B cell (primary cell): ENCODE measurements at regions not wholly inside any gene's neighbourhood (a gene's known extent, or its start where the extent isn't known, plus 50 kb on each side); places are given as distances from the start of the nearest gene placed in this dataset.
"Not testable (repeated sequence)": the region's sequence is repeated elsewhere in the genome, so short reads cannot be mapped to it uniquely, and the experiment has no call there.

Experiments used
- ATAC-seq: fragments of 200-7000 bp; cut with Tn5 transposase; one replicate; pipeline ENCODE4 v1.10.0; 2021; ENCODE audit warnings: low read depth, mild to moderate bottlenecking, moderate number of reproducible peaks, moderate library complexity
- CTCF ChIA-PET: fragments of 350-600 bp; sonication (Branson Sonifier 250); formaldehyde crosslinking; loops from one replicate; lab custom pipeline; 2021; ENCODE audit warnings: antibody characterized with exemption, inconsistent platforms; lab: Charles Lee
- POLR2A ChIA-PET: fragments of 350-600 bp; sonication (Branson Sonifier 250); formaldehyde crosslinking; loops from one replicate; lab custom pipeline; 2021; ENCODE audit warnings: antibody characterized with exemption; lab: Charles Lee
- DNase-seq: peaks from one replicate; pipeline ENCODE4 v3.0.0; 2013
- H2AFZ ChIP-seq: 2 replicates; pipeline ENCODE4 v1.6.1; 2012; ENCODE audit warnings: mild to moderate bottlenecking, low read depth, low read length; ENCODE audit not compliant: insufficient read depth, poor library complexity, severe bottlenecking
- H3K27ac ChIP-seq, 2 donors: 1 replicate in 1 of 2; 2 replicates in 1 of 2; pipeline ENCODE4 v1.5.1; 2012 to 2013; ENCODE audit warnings: low read length in 2 of 2, mild to moderate bottlenecking in 2 of 2, moderate library complexity in 1 of 2
- H3K27me3 ChIP-seq, 4 experiments: fragments of 200-600 bp in 1 of 4; sonication (generic) in 1 of 4; replicated peaks in 1 of 4; 1 replicate in 2 of 4; 2 replicates in 2 of 4; pipeline versions ENCODE4 v1.6.1 to v1.7.0; 2013 to 2016; ENCODE audit warnings: low read length in 3 of 4, mild to moderate bottlenecking in 2 of 4, mixed read lengths in 1 of 4, moderate library complexity in 1 of 4; ENCODE audit not compliant: insufficient read depth in 4 of 4, control insufficient read depth in 3 of 4; ENCODE audit errors: control extremely low read depth in 1 of 4
- H3K36me3 ChIP-seq, 2 experiments: replicated peaks in 1 of 2; 1 replicate in 1 of 2; 2 replicates in 1 of 2; pipeline versions ENCODE4 v1.6.1 to v1.7.1; 2013; ENCODE audit warnings: low read length in 1 of 2; ENCODE audit not compliant: insufficient read depth in 2 of 2, control insufficient read depth in 1 of 2; ENCODE audit errors: control extremely low read depth in 1 of 2, extremely low read depth in 1 of 2
- H3K4me1 ChIP-seq, 2 donors: fragments of 200-600 bp in 1 of 2; sonication (generic) in 1 of 2; 1 replicate in 1 of 2; 2 replicates in 1 of 2; pipeline versions ENCODE4 v1.5.1 to v1.6.1; 2013 to 2017; ENCODE audit warnings: low read length in 2 of 2; ENCODE audit not compliant: control insufficient read depth in 2 of 2, insufficient read depth in 2 of 2
- H3K4me2 ChIP-seq: replicated peaks from 2 replicates; pipeline ENCODE3; 2012; ENCODE audit warnings: mild to moderate bottlenecking, low read depth, low read length; ENCODE audit not compliant: poor library complexity, severe bottlenecking
- H3K4me3 ChIP-seq, 5 experiments: fragments of 200-600 bp in 1 of 5; sonication (generic) in 1 of 5; 1 replicate in 3 of 5; 2 replicates in 2 of 5; pipeline versions ENCODE4 v1.5.1 to v1.7.0; 2011 to 2016; ENCODE audit warnings: low read length in 4 of 5, mild to moderate bottlenecking in 4 of 5, low read depth in 2 of 5, control low read depth in 1 of 5, moderate library complexity in 1 of 5; ENCODE audit not compliant: insufficient read depth in 1 of 5; ENCODE audit errors: control extremely low read depth in 1 of 5, extremely low read depth in 1 of 5
- H3K79me2 ChIP-seq: fragments of 200-600 bp; sonication (generic); one replicate; pipeline ENCODE4 v1.6.0; 2016; ENCODE audit warnings: low read length; ENCODE audit not compliant: control insufficient read depth, insufficient read depth
- H3K9ac ChIP-seq: fragments of 200-600 bp; sonication (generic); 2 replicates; pipeline ENCODE4 v1.6.1; 2017; ENCODE audit warnings: mild to moderate bottlenecking, low read length, moderate library complexity
- H3K9me3 ChIP-seq, 3 donors: one replicate each; pipeline versions ENCODE4 v1.6.1 to v1.7.1; 2013; ENCODE audit warnings: low read length in 2 of 3; ENCODE audit not compliant: control insufficient read depth in 2 of 3, insufficient read depth in 1 of 3; ENCODE audit errors: control extremely low read depth in 1 of 3
- H4K20me1 ChIP-seq: 2 replicates; pipeline ENCODE4 v1.6.0; 2012; ENCODE audit warnings: mild to moderate bottlenecking, low read length; ENCODE audit not compliant: insufficient read depth, control insufficient read depth, poor library complexity, severe bottlenecking
- H3K27ac Mint-ChIP-seq: one replicate; pipeline ENCODE4 v1.8.0; 2021; ENCODE audit warnings: mixed read lengths
- H3K27me3 Mint-ChIP-seq: one replicate; pipeline ENCODE4 v1.8.0; 2021; ENCODE audit warnings: mixed read lengths
- H3K4me1 Mint-ChIP-seq: one replicate; pipeline ENCODE4 v1.8.0; 2021; ENCODE audit warnings: mixed read lengths
- H3K4me3 Mint-ChIP-seq: one replicate; pipeline ENCODE4 v1.8.0; 2021; ENCODE audit warnings: mixed read lengths
- H3K9me3 Mint-ChIP-seq: one replicate; pipeline ENCODE4 v1.8.0; 2022; ENCODE audit warnings: mixed read lengths; ENCODE audit not compliant: insufficient read depth
- CTCF ChIP-seq: fragments of 200-600 bp; IDR thresholded peaks from one replicate; pipeline ENCODE4 v1.8.0; 2022; ENCODE audit warnings: antibody characterized with exemption, mild to moderate bottlenecking
- WGBS: methylation state at CpG from one replicate; pipeline ENCODE4 v1.1.5; 2013; ENCODE audit warnings: missing lambda C conversion rate; ENCODE audit not compliant: insufficient coverage; 5-methylcytosine and 5-hydroxymethylcytosine counted together
- intact Hi-C: fragments of 100-400 bp; cut with micrococcal nuclease; formaldehyde crosslinking; loops from one replicate; pipeline ENCODE4 v1.10.0; 2022

- no peak overlapping the region for H3K27ac ChIP-seq
- ChIA-PET POLR2A (no interaction called here), CTCF (no interaction called here)
- WGBS = 67% methylated on average over 1 of the region's 1 CpG
- no peaks in the 10 kb centered on the region for H4K20me1 ChIP-seq
- Mint-ChIP-seq H3K27me3 (no peaks in the 10 kb centered on the region), H3K9me3 (no peaks in the 10 kb centered on the region), H3K27ac (no peak overlapping the region), H3K4me3 (no peak overlapping the region), H3K4me1 (no peaks in the 10 kb centered on the region)
- DNase-seq = no peak
- intact Hi-C loops = no loop called here
- H3K4me2 ChIP-seq = no peak overlapping the region
- no peaks in the 10 kb centered on the region for H3K27me3 ChIP-seq
- no peak overlapping the region for H3K9ac ChIP-seq
- no peak overlapping the region for H2AFZ ChIP-seq
- H3K79me2 ChIP-seq = no peaks in the 10 kb centered on the region
- H3K4me3 ChIP-seq = no peak overlapping the region
- H3K36me3 ChIP-seq = no peaks in the 10 kb centered on the region
- peaks cover 0 to 5% (median 0%) of the 10 kb centered on the region in 3 donors for H3K9me3 ChIP-seq
- TF ChIP-seq CTCF = no peak
- no peak for ATAC-seq
- H3K4me1 ChIP-seq = no peaks in the 10 kb centered on the region
Observed at GRCh38 chr1:181893937-181894336, 167.6 kb downstream of the ZNF648 start.

- H3K4me3 ChIP-seq, DNase-seq, H3K36me3 ChIP-seq, CTCF ChIA-PET, ATAC-seq, H3K4me1 Mint-ChIP-seq, H3K9me3 Mint-ChIP-seq, H3K27me3 ChIP-seq, H3K4me2 ChIP-seq, H3K27ac Mint-ChIP-seq, H3K9ac ChIP-seq, intact Hi-C loops, H3K4me3 Mint-ChIP-seq, H4K20me1 ChIP-seq, H3K27ac ChIP-seq, H3K79me2 ChIP-seq, H3K27me3 Mint-ChIP-seq, H3K4me1 ChIP-seq, POLR2A ChIA-PET, H2AFZ ChIP-seq, H3K9me3 ChIP-seq: not testable (repeated sequence)
Observed at GRCh38 chr1:181893150-181893549, 168.4 kb downstream of the ZNF648 start.
